OCI-LY1 (cell line): ENCODE measurements at regions not wholly inside any gene's neighbourhood (a gene's known extent, or its start where the extent isn't known, plus 50 kb on each side); places are given as distances from the start of the nearest gene placed in this dataset.
"Not testable (repeated sequence)": the region's sequence is repeated elsewhere in the genome, so short reads cannot be mapped to it uniquely, and the experiment has no call there.

Experiments
- H2AFZ ChIP-seq: fragments of 200-600 bp; sonication (generic), shearing (Covaris generic); 2 replicates; pipeline ENCODE4 v1.6.0; 2014; ENCODE audit warnings: antibody characterized with exemption, mild to moderate bottlenecking, low read length
- H3F3A ChIP-seq: fragments of 200-600 bp; sonication (generic), shearing (Covaris generic); 2 replicates; pipeline ENCODE4 v1.6.0; 2014; ENCODE audit warnings: mild to moderate bottlenecking, antibody characterized with exemption, low read length, moderate library complexity; ENCODE audit not compliant: insufficient read depth
- H3K27ac ChIP-seq: fragments of 200-600 bp; sonication (generic); 2 replicates; pipeline ENCODE4 v1.5.1; 2014; ENCODE audit warnings: low read length, mixed run types, mild to moderate bottlenecking, low read depth; ENCODE audit not compliant: poor library complexity, severe bottlenecking
- H3K27me3 ChIP-seq: fragments of 200-600 bp; sonication (generic); 2 replicates; pipeline ENCODE4 v1.6.0; 2014; ENCODE audit warnings: antibody characterized with exemption, mild to moderate bottlenecking, low read length, moderate library complexity; ENCODE audit not compliant: insufficient read depth
- H3K36me3 ChIP-seq: fragments of 200-600 bp; sonication (generic); 2 replicates; pipeline ENCODE4 v1.6.1; 2014; ENCODE audit warnings: mild to moderate bottlenecking, antibody characterized with exemption, low read length, moderate library complexity, mixed read lengths; ENCODE audit not compliant: insufficient read depth
- H3K4me1 ChIP-seq: fragments of 200-600 bp; sonication (generic); 2 replicates; pipeline ENCODE4 v1.5.1; 2014; ENCODE audit warnings: mild to moderate bottlenecking, low read length, moderate library complexity; ENCODE audit not compliant: insufficient read depth, severe bottlenecking
- H3K4me2 ChIP-seq: fragments of 200-600 bp; sonication (generic), shearing (Covaris generic); 2 replicates; pipeline ENCODE4 v1.6.1; 2014; ENCODE audit warnings: low read length
- H3K4me3 ChIP-seq: fragments of 200-600 bp; sonication (generic); 2 replicates; pipeline ENCODE4 v1.5.1; 2014; ENCODE audit warnings: low read length, low read depth, mild to moderate bottlenecking, mixed read lengths; ENCODE audit not compliant: poor library complexity, severe bottlenecking
- H3K79me2 ChIP-seq: fragments of 200-600 bp; shearing (Covaris generic); 2 replicates; pipeline ENCODE4 v1.6.1; 2016; ENCODE audit warnings: mixed run types, low read length, mixed read lengths; ENCODE audit not compliant: insufficient read depth
- H3K9ac ChIP-seq: fragments of 200-600 bp; sonication (generic), shearing (Covaris generic); 2 replicates; pipeline ENCODE4 v1.6.1; 2014; ENCODE audit warnings: mild to moderate bottlenecking, low read length, mixed read lengths
- H3K9me2 ChIP-seq: fragments of 200-600 bp; sonication (generic), shearing (Covaris generic); 2 replicates; pipeline ENCODE4 v1.6.1; 2014; ENCODE audit warnings: low read depth, mild to moderate bottlenecking, low read length, mixed read lengths
- H3K9me3 ChIP-seq: fragments of 200-600 bp; shearing (Covaris generic); 2 replicates; pipeline ENCODE4 v1.6.1; 2014; ENCODE audit warnings: low read length, mixed read lengths
- H4K20me1 ChIP-seq: fragments of 200-600 bp; sonication (generic), shearing (Covaris generic); 2 replicates; pipeline ENCODE4 v1.6.0; 2016; ENCODE audit warnings: mild to moderate bottlenecking, low read length; ENCODE audit not compliant: insufficient read depth
- CTCF ChIP-seq: fragments of 200-600 bp; sonication (generic), shearing (Covaris generic); IDR thresholded peaks from 2 replicates; pipeline ENCODE4 v1.5.1; 2017; ENCODE audit warnings: mild to moderate bottlenecking, antibody characterized with exemption, low read length, moderate library complexity, mixed read lengths
- EZH2 ChIP-seq: fragments of 200-600 bp; sonication (generic), shearing (Covaris generic); IDR thresholded peaks from 2 replicates; pipeline ENCODE4 v1.8.0; 2017; ENCODE audit warnings: borderline replicate concordance, mixed run types, mild to moderate bottlenecking, antibody characterized with exemption, low read length, moderate library complexity, mixed read lengths

GRCh38 chr1:181931873-181932272 lies 129.6 kb downstream of the ZNF648 start:
- no peak overlapping the region for H3K4me2 ChIP-seq
- no peak overlapping the region for H2AFZ ChIP-seq
- H3K27ac ChIP-seq: no peak overlapping the region
- H3K9me3 ChIP-seq: no peaks in the 10 kb centered on the region
- H3K79me2 ChIP-seq: no peaks in the 10 kb centered on the region
- H3K4me1 ChIP-seq: no peaks in the 10 kb centered on the region
- H3K4me3 ChIP-seq: no peak overlapping the region
- H3K27me3 ChIP-seq: no peaks in the 10 kb centered on the region
- no peaks in the 10 kb centered on the region for H3K9me2 ChIP-seq
- no peaks in the 10 kb centered on the region for H3F3A ChIP-seq
- no peaks in the 10 kb centered on the region for H4K20me1 ChIP-seq
- no peak for TF ChIP-seq EZH2
- TF ChIP-seq CTCF: no peak
- H3K36me3 ChIP-seq: no peaks in the 10 kb centered on the region
- H3K9ac ChIP-seq: no peak overlapping the region

GRCh38 chr1:181930187-181930586 lies 131.3 kb downstream of the ZNF648 start:
- TF ChIP-seq CTCF: no peak
- TF ChIP-seq EZH2: no peak
- H4K20me1 ChIP-seq: no peaks in the 10 kb centered on the region
- no peaks in the 10 kb centered on the region for H3F3A ChIP-seq
- no peaks in the 10 kb centered on the region for H3K4me1 ChIP-seq
- H3K79me2 ChIP-seq: no peaks in the 10 kb centered on the region
- H3K27me3 ChIP-seq: no peaks in the 10 kb centered on the region
- no peaks in the 10 kb centered on the region for H3K9me3 ChIP-seq
- no peak overlapping the region for H3K27ac ChIP-seq
- no peaks in the 10 kb centered on the region for H3K9me2 ChIP-seq
- H2AFZ ChIP-seq: no peak overlapping the region
- H3K36me3 ChIP-seq: no peaks in the 10 kb centered on the region
- no peak overlapping the region for H3K4me2 ChIP-seq
- no peak overlapping the region for H3K4me3 ChIP-seq
- no peak overlapping the region for H3K9ac ChIP-seq

GRCh38 chr1:181926697-181927096 lies 134.8 kb downstream of the ZNF648 start:
- TF ChIP-seq CTCF (no peak), EZH2 (no peak)
- H2AFZ ChIP-seq: no peak overlapping the region
- H3K9ac ChIP-seq: no peak overlapping the region
- H3F3A ChIP-seq: no peaks in the 10 kb centered on the region
- no peak overlapping the region for H3K4me2 ChIP-seq
- no peaks in the 10 kb centered on the region for H3K9me2 ChIP-seq
- no peak overlapping the region for H3K4me3 ChIP-seq
- H3K27ac ChIP-seq: no peak overlapping the region
- H3K79me2 ChIP-seq: no peaks in the 10 kb centered on the region
- H3K9me3 ChIP-seq: no peaks in the 10 kb centered on the region
- H4K20me1 ChIP-seq: no peaks in the 10 kb centered on the region
- H3K36me3 ChIP-seq: no peaks in the 10 kb centered on the region
- no peaks in the 10 kb centered on the region for H3K27me3 ChIP-seq
- H3K4me1 ChIP-seq: no peaks in the 10 kb centered on the region

GRCh38 chr1:181924034-181924433 lies 137.5 kb downstream of the ZNF648 start:
- H3K9me2 ChIP-seq, H3K36me3 ChIP-seq, H3K4me1 ChIP-seq, H3K4me3 ChIP-seq, H3K4me2 ChIP-seq, H3F3A ChIP-seq, H2AFZ ChIP-seq, H4K20me1 ChIP-seq, H3K27me3 ChIP-seq, H3K27ac ChIP-seq, H3K9ac ChIP-seq, H3K9me3 ChIP-seq, H3K79me2 ChIP-seq: not testable (repeated sequence)
